ENCODE measurements at regions not wholly inside any gene's neighbourhood (a gene's known extent, or its start where the extent isn't known, plus 50 kb on each side); places are given as distances from the start of the nearest gene placed in this dataset.
"Not testable (repeated sequence)": the region's sequence is repeated elsewhere in the genome, so short reads cannot be mapped to it uniquely, and the experiment has no call there.

- no peak for DNase-seq
- peaks cover 5% of the 10 kb centered on the region for H3K27me3 Mint-ChIP-seq
- ChIA-PET CTCF (interaction anchor here (0.7 kb wide), 1 partner anchor 775 kb away, joined by 3 read pairs; no protein-coding TSS in a partner anchor), POLR2A (no interaction called here)
- H3K36me3 Mint-ChIP-seq (ENCODE audit: low read depth) = no peaks in the 10 kb centered on the region
- H3K27ac Mint-ChIP-seq = no peak overlapping the region
- no peaks in the 10 kb centered on the region for H3K4me1 Mint-ChIP-seq
- no peaks in the 10 kb centered on the region for H3K9me3 Mint-ChIP-seq
- H3K4me3 Mint-ChIP-seq = no peak overlapping the region
Observed at GRCh38 chr4:159026329-159026728, 76.5 kb upstream of the RAPGEF2 start.

GRCh38 chr4:159027535-159027934 is 75.3 kb upstream of the RAPGEF2 start:
- no peak overlapping the region for H3K4me3 Mint-ChIP-seq
- H3K4me1 Mint-ChIP-seq = no peaks in the 10 kb centered on the region
- no peak for DNase-seq
- POLR2A ChIA-PET = no interaction called here
- no peak overlapping the region for H3K27ac Mint-ChIP-seq
- CTCF ChIA-PET = no interaction called here
- peaks cover 7% of the 10 kb centered on the region for H3K27me3 Mint-ChIP-seq
- no peaks in the 10 kb centered on the region for H3K36me3 Mint-ChIP-seq (ENCODE audit: low read depth)
- H3K9me3 Mint-ChIP-seq = no peaks in the 10 kb centered on the region

GRCh38 chr4:159029481-159029880 is 73.4 kb upstream of the RAPGEF2 start:
- CTCF ChIA-PET = interaction anchor here (1.0 kb wide), 1 partner anchor 134 kb away, joined by 3 read pairs; no protein-coding TSS in a partner anchor
- POLR2A ChIA-PET = no interaction called here

GRCh38 chr4:159030297-159030696 is 72.6 kb upstream of the RAPGEF2 start:
- H3K27me3 Mint-ChIP-seq; CTCF ChIA-PET; H3K27ac Mint-ChIP-seq; H3K36me3 Mint-ChIP-seq (ENCODE audit: low read depth); H3K4me3 Mint-ChIP-seq; H3K4me1 Mint-ChIP-seq; POLR2A ChIA-PET; H3K9me3 Mint-ChIP-seq; DNase-seq: not testable (repeated sequence)

More at GRCh38 chr4:159029481-159029880, 73.4 kb upstream of the RAPGEF2 start:
- Mint-ChIP-seq H3K9me3 (no peaks in the 10 kb centered on the region), H3K36me3 (ENCODE audit: low read depth) (no peaks in the 10 kb centered on the region), H3K4me1 (no peaks in the 10 kb centered on the region), H3K27me3 (peaks cover 9% of the 10 kb centered on the region), H3K4me3 (no peak overlapping the region), H3K27ac (no peak overlapping the region)
- DNase-seq = no peak

GRCh38 chr4:159035570-159035969 is 67.3 kb upstream of the RAPGEF2 start:
- H3K27me3 Mint-ChIP-seq = peaks cover 19% of the 10 kb centered on the region
- H3K27ac Mint-ChIP-seq = no peak overlapping the region
- no peaks in the 10 kb centered on the region for H3K36me3 Mint-ChIP-seq (ENCODE audit: low read depth)
- H3K4me1 Mint-ChIP-seq = peaks cover 3% of the 10 kb centered on the region
- POLR2A ChIA-PET = no interaction called here
- no peak overlapping the region for H3K4me3 Mint-ChIP-seq
- no peaks in the 10 kb centered on the region for H3K9me3 Mint-ChIP-seq
- CTCF ChIA-PET = no interaction called here
- DNase-seq = no peak

GRCh38 chr4:159038536-159038935 is 64.3 kb upstream of the RAPGEF2 start:
- Mint-ChIP-seq H3K27ac (no peak overlapping the region), H3K36me3 (ENCODE audit: low read depth) (no peaks in the 10 kb centered on the region), H3K27me3 (peaks cover 17% of the 10 kb centered on the region), H3K4me1 (peaks cover 3% of the 10 kb centered on the region), H3K9me3 (no peaks in the 10 kb centered on the region), H3K4me3 (no peak overlapping the region)
- CTCF ChIA-PET = interaction anchor here (1.0 kb wide), 1 partner anchor 35 kb away, joined by 3 read pairs; no protein-coding TSS in a partner anchor
- POLR2A ChIA-PET = no interaction called here
- DNase-seq = no peak

GRCh38 chr4:159041054-159042034 is 61.5 kb upstream of the RAPGEF2 start:
- H3K4me3 Mint-ChIP-seq = no peak overlapping the region
- no peak for DNase-seq
- ChIA-PET POLR2A (no interaction called here), CTCF (no interaction called here)
- H3K27me3 Mint-ChIP-seq = peaks cover 16% of the 10 kb centered on the region
- no peak overlapping the region for H3K27ac Mint-ChIP-seq
- no peaks in the 10 kb centered on the region for H3K9me3 Mint-ChIP-seq
- H3K36me3 Mint-ChIP-seq (ENCODE audit: low read depth) = no peaks in the 10 kb centered on the region
- H3K4me1 Mint-ChIP-seq = peaks cover 3% of the 10 kb centered on the region

GRCh38 chr4:159042097-159042605 is 60.7 kb upstream of the RAPGEF2 start:
- peaks cover 3% of the 10 kb centered on the region for H3K4me1 Mint-ChIP-seq
- H3K4me3 Mint-ChIP-seq = no peak overlapping the region
- CTCF ChIA-PET = no interaction called here
- H3K36me3 Mint-ChIP-seq (ENCODE audit: low read depth) = no peaks in the 10 kb centered on the region
- peaks cover 10% of the 10 kb centered on the region for H3K27me3 Mint-ChIP-seq
- no peaks in the 10 kb centered on the region for H3K9me3 Mint-ChIP-seq
- DNase-seq = no peak
- H3K27ac Mint-ChIP-seq = no peak overlapping the region
- POLR2A ChIA-PET = no interaction called here

GRCh38 chr4:159042868-159043267 is 60.0 kb upstream of the RAPGEF2 start:
- H3K27me3 Mint-ChIP-seq = peaks cover 10% of the 10 kb centered on the region
- H3K9me3 Mint-ChIP-seq = peaks cover 2% of the 10 kb centered on the region
- POLR2A ChIA-PET = no interaction called here
- H3K36me3 Mint-ChIP-seq (ENCODE audit: low read depth) = no peaks in the 10 kb centered on the region
- CTCF ChIA-PET = interaction anchor here (1.1 kb wide), 1 partner anchor 13 kb away, joined by 3 read pairs; no protein-coding TSS in a partner anchor
- DNase-seq = no peak
- H3K27ac Mint-ChIP-seq = no peak overlapping the region
- H3K4me1 Mint-ChIP-seq = peaks cover 10% of the 10 kb centered on the region
- no peak overlapping the region for H3K4me3 Mint-ChIP-seq

- no peak overlapping the region for H3K27ac Mint-ChIP-seq
- no peak overlapping the region for H3K4me3 Mint-ChIP-seq
- peaks cover 7% of the 10 kb centered on the region for H3K27me3 Mint-ChIP-seq
- peaks cover 2% of the 10 kb centered on the region for H3K9me3 Mint-ChIP-seq
- ChIA-PET CTCF (interaction anchor here (0.6 to 1.1 kb wide), 2 partner anchors 12 to 79 kb away, joined by 3 to 7 read pairs; no protein-coding TSS in a partner anchor), POLR2A (no interaction called here)
- no peaks in the 10 kb centered on the region for H3K36me3 Mint-ChIP-seq (ENCODE audit: low read depth)
- H3K4me1 Mint-ChIP-seq = peaks cover 11% of the 10 kb centered on the region
- no peak for DNase-seq
Observed at GRCh38 chr4:159043861-159044260, 59.0 kb upstream of the RAPGEF2 start.

GRCh38 chr4:159045321-159045720 is 57.6 kb upstream of the RAPGEF2 start:
- Mint-ChIP-seq H3K4me3 (no peak overlapping the region), H3K4me1 (peaks cover 11% of the 10 kb centered on the region), H3K36me3 (ENCODE audit: low read depth) (no peaks in the 10 kb centered on the region), H3K9me3 (peaks cover 2% of the 10 kb centered on the region), H3K27ac (no peak overlapping the region), H3K27me3 (peaks cover 7% of the 10 kb centered on the region)
- no peak for DNase-seq
- POLR2A ChIA-PET = interaction anchor here (0.7 kb wide), 1 partner anchor 34 kb away, joined by 3 read pairs; no protein-coding TSS in a partner anchor
- CTCF ChIA-PET = interaction anchor here (1.0 to 1.1 kb wide), 2 partner anchors 10 to 798 kb away, joined by 5 read pairs; no protein-coding TSS in a partner anchor

GRCh38 chr4:159046683-159047082 is 56.2 kb upstream of the RAPGEF2 start:
- DNase-seq = no peak
- no peak overlapping the region for H3K4me3 Mint-ChIP-seq

GRCh38 chr4:159047478-159048165 is 55.3 kb upstream of the RAPGEF2 start:
- H3K9me3 Mint-ChIP-seq = peaks cover 2% of the 10 kb centered on the region
- POLR2A ChIA-PET = interaction anchor here (0.6 kb wide), 1 partner anchor 70 kb away, joined by 3 read pairs; no protein-coding TSS in a partner anchor
- peak; percentile 16 for DNase-seq

More at GRCh38 chr4:159046683-159047082, 56.2 kb upstream of the RAPGEF2 start:
- H3K4me1 Mint-ChIP-seq = peaks cover 16% of the 10 kb centered on the region
- no peak overlapping the region for H3K27ac Mint-ChIP-seq
- H3K9me3 Mint-ChIP-seq = peaks cover 2% of the 10 kb centered on the region
- CTCF ChIA-PET = no interaction called here
- POLR2A ChIA-PET = no interaction called here
- H3K27me3 Mint-ChIP-seq = peaks cover 5% of the 10 kb centered on the region
- H3K36me3 Mint-ChIP-seq (ENCODE audit: low read depth) = no peaks in the 10 kb centered on the region

More at GRCh38 chr4:159047478-159048165, 55.3 kb upstream of the RAPGEF2 start:
- H3K27ac Mint-ChIP-seq = no peak overlapping the region
- CTCF ChIA-PET = no interaction called here
- H3K27me3 Mint-ChIP-seq = peaks cover 2% of the 10 kb centered on the region
- no peaks in the 10 kb centered on the region for H3K36me3 Mint-ChIP-seq (ENCODE audit: low read depth)
- H3K4me3 Mint-ChIP-seq = no peak overlapping the region
- H3K4me1 Mint-ChIP-seq = peaks cover 19% of the 10 kb centered on the region

Data from activated CD4-positive, alpha-beta T cell treated with anti-CD3 and anti-CD28 coated beads, Interleukin-2, amount 10 ng/mL, durations not matched to agents 7 days and 5 days (primary cell).